T-helper 17 cell (primary cell): ENCODE measurements at regions not wholly inside any gene's neighbourhood (a gene's known extent, or its start where the extent isn't known, plus 50 kb on each side); places are given as distances from the start of the nearest gene placed in this dataset.

Experiments
- ATAC-seq: fragments of 150-1000 bp; cut with Tn5 transposase; 2 replicates; pipeline ENCODE4 v1.10.0; 2021; ENCODE audit warnings: mild to moderate bottlenecking, moderate library complexity
- DNase-seq, 3 donors: peaks; one replicate each; pipeline versions ENCODE4 v3.0.0 to v3.0.0-alpha.2; 2020 to 2021
- H3K9me3 ChIP-seq: one replicate; pipeline ENCODE4 v1.7.0; 2013; ENCODE audit warnings: low read length, mild to moderate bottlenecking; ENCODE audit not compliant: control insufficient read depth, poor library complexity, severe bottlenecking
- H3K27ac Mint-ChIP-seq: one replicate; pipeline ENCODE4 v1.8.0; 2022; ENCODE audit warnings: mild to moderate bottlenecking, moderate library complexity, mixed read lengths
- H3K27me3 Mint-ChIP-seq: one replicate; pipeline ENCODE4 v1.8.0; 2022; ENCODE audit warnings: mixed read lengths
- H3K36me3 Mint-ChIP-seq: one replicate; pipeline ENCODE4 v1.8.0; 2022; ENCODE audit warnings: low read depth, mixed read lengths
- H3K4me1 Mint-ChIP-seq: one replicate; pipeline ENCODE4 v1.8.0; 2022; ENCODE audit warnings: mild to moderate bottlenecking, mixed read lengths
- H3K4me3 Mint-ChIP-seq: one replicate; pipeline ENCODE4 v1.8.0; 2022; ENCODE audit warnings: mild to moderate bottlenecking, moderate library complexity, mixed read lengths

GRCh38 chr18:30094556-30094955 is 948.0 kb downstream of the DSC3 start:
- no peak overlapping the region for H3K4me3 Mint-ChIP-seq
- no peaks in the 10 kb centered on the region for H3K36me3 Mint-ChIP-seq
- H3K9me3 ChIP-seq, result no peaks in the 10 kb centered on the region
- H3K4me1 Mint-ChIP-seq, result no peaks in the 10 kb centered on the region
- H3K27me3 Mint-ChIP-seq, result no peaks in the 10 kb centered on the region
- DNase-seq, result no peak
- no peak overlapping the region for H3K27ac Mint-ChIP-seq
- ATAC-seq, result no peak

- no peaks in the 10 kb centered on the region for H3K9me3 ChIP-seq
- DNase-seq (no peak), ATAC-seq (no peak)
- Mint-ChIP-seq H3K4me1 (no peaks in the 10 kb centered on the region), H3K4me3 (no peak overlapping the region), H3K27ac (no peak overlapping the region), H3K27me3 (no peaks in the 10 kb centered on the region), H3K36me3 (no peaks in the 10 kb centered on the region)
Measured at GRCh38 chr18:30093376-30093775, 949.2 kb downstream of the DSC3 start.

- no peak for ATAC-seq
- Mint-ChIP-seq H3K4me1 (no peaks in the 10 kb centered on the region), H3K27me3 (no peaks in the 10 kb centered on the region), H3K27ac (no peak overlapping the region), H3K4me3 (no peak overlapping the region), H3K36me3 (no peaks in the 10 kb centered on the region)
- DNase-seq, result no peak
- H3K9me3 ChIP-seq, result peaks cover 5% of the 10 kb centered on the region
Measured at GRCh38 chr18:30088238-30089015, 954.1 kb downstream of the DSC3 start.

- no peak for DNase-seq
- no peaks in the 10 kb centered on the region for H3K36me3 Mint-ChIP-seq
- H3K4me1 Mint-ChIP-seq, result no peaks in the 10 kb centered on the region
- H3K27me3 Mint-ChIP-seq, result no peaks in the 10 kb centered on the region
- ATAC-seq, result no peak
- H3K9me3 ChIP-seq, result peaks cover 5% of the 10 kb centered on the region
- no peak overlapping the region for H3K4me3 Mint-ChIP-seq
- H3K27ac Mint-ChIP-seq, result no peak overlapping the region
Measured at GRCh38 chr18:30086351-30086750, 956.2 kb downstream of the DSC3 start.

- no peak for ATAC-seq
- H3K9me3 ChIP-seq, result peaks cover 5% of the 10 kb centered on the region
- DNase-seq, result no peak
- H3K4me1 Mint-ChIP-seq, result no peaks in the 10 kb centered on the region
- no peak overlapping the region for H3K4me3 Mint-ChIP-seq
- H3K27me3 Mint-ChIP-seq, result no peaks in the 10 kb centered on the region
- H3K36me3 Mint-ChIP-seq, result no peaks in the 10 kb centered on the region
- H3K27ac Mint-ChIP-seq, result no peak overlapping the region
Measured at GRCh38 chr18:30081122-30081521, 961.4 kb downstream of the DSC3 start.

- no peaks in the 10 kb centered on the region for H3K9me3 ChIP-seq
- no peak overlapping the region for H3K4me3 Mint-ChIP-seq
- no peak overlapping the region for H3K27ac Mint-ChIP-seq
- H3K4me1 Mint-ChIP-seq, result no peaks in the 10 kb centered on the region
- DNase-seq, result no peak
- H3K36me3 Mint-ChIP-seq, result no peaks in the 10 kb centered on the region
- no peak for ATAC-seq
- H3K27me3 Mint-ChIP-seq, result no peaks in the 10 kb centered on the region
Measured at GRCh38 chr18:30072609-30073385, 969.7 kb downstream of the DSC3 start.

- Mint-ChIP-seq H3K4me3 (no peak overlapping the region), H3K27ac (no peak overlapping the region), H3K4me1 (no peaks in the 10 kb centered on the region), H3K36me3 (no peaks in the 10 kb centered on the region), H3K27me3 (no peaks in the 10 kb centered on the region)
- ATAC-seq (no peak), DNase-seq (no peak)
- H3K9me3 ChIP-seq, result no peaks in the 10 kb centered on the region
Measured at GRCh38 chr18:30066288-30066687, 976.3 kb downstream of the DSC3 start.

- Mint-ChIP-seq H3K27me3 (no peaks in the 10 kb centered on the region), H3K27ac (no peak overlapping the region), H3K4me3 (no peak overlapping the region), H3K4me1 (no peaks in the 10 kb centered on the region), H3K36me3 (no peaks in the 10 kb centered on the region)
- no peak for DNase-seq
- ATAC-seq, result no peak
- H3K9me3 ChIP-seq, result no peaks in the 10 kb centered on the region
Measured at GRCh38 chr18:30057398-30057797, 985.1 kb downstream of the DSC3 start.

GRCh38 chr18:30056528-30056927 is 986.0 kb downstream of the DSC3 start:
- Mint-ChIP-seq H3K36me3 (no peaks in the 10 kb centered on the region), H3K27me3 (no peaks in the 10 kb centered on the region)

GRCh38 chr18:30044496-30044895 is 998.0 kb downstream of the DSC3 start:
- H3K9me3 ChIP-seq, result no peaks in the 10 kb centered on the region
- H3K4me3 Mint-ChIP-seq, result no peak overlapping the region
- H3K27ac Mint-ChIP-seq, result no peak overlapping the region
- no peak for DNase-seq
- ATAC-seq, result no peak
- no peaks in the 10 kb centered on the region for H3K27me3 Mint-ChIP-seq
- H3K36me3 Mint-ChIP-seq, result no peaks in the 10 kb centered on the region
- H3K4me1 Mint-ChIP-seq, result no peaks in the 10 kb centered on the region

More at GRCh38 chr18:30056528-30056927, 986.0 kb downstream of the DSC3 start:
- H3K27ac Mint-ChIP-seq, result no peak overlapping the region
- DNase-seq (no peak), ATAC-seq (no peak)
- no peak overlapping the region for H3K4me3 Mint-ChIP-seq
- H3K9me3 ChIP-seq, result no peaks in the 10 kb centered on the region
- no peaks in the 10 kb centered on the region for H3K4me1 Mint-ChIP-seq

- no peaks in the 10 kb centered on the region for H3K9me3 ChIP-seq
- Mint-ChIP-seq H3K27ac (no peak overlapping the region), H3K4me1 (no peaks in the 10 kb centered on the region), H3K4me3 (no peak overlapping the region), H3K27me3 (no peaks in the 10 kb centered on the region), H3K36me3 (no peaks in the 10 kb centered on the region)
- DNase-seq (no peak), ATAC-seq (no peak)
Measured at GRCh38 chr18:30039201-30039600, 1003.3 kb downstream of the DSC3 start.

GRCh38 chr18:30034818-30035217 is 1007.7 kb downstream of the DSC3 start:
- Mint-ChIP-seq H3K27me3 (no peaks in the 10 kb centered on the region), H3K4me1 (no peaks in the 10 kb centered on the region), H3K4me3 (no peak overlapping the region), H3K27ac (no peak overlapping the region), H3K36me3 (no peaks in the 10 kb centered on the region)
- DNase-seq (no peak), ATAC-seq (no peak)
- H3K9me3 ChIP-seq, result no peaks in the 10 kb centered on the region

GRCh38 chr18:30016179-30016578 is 1026.4 kb downstream of the DSC3 start:
- H3K27me3 Mint-ChIP-seq, result no peaks in the 10 kb centered on the region
- no peak overlapping the region for H3K27ac Mint-ChIP-seq
- no peaks in the 10 kb centered on the region for H3K4me1 Mint-ChIP-seq
- DNase-seq (no peak), ATAC-seq (no peak)
- H3K9me3 ChIP-seq, result no peaks in the 10 kb centered on the region
- H3K36me3 Mint-ChIP-seq, result no peaks in the 10 kb centered on the region
- H3K4me3 Mint-ChIP-seq, result no peak overlapping the region

- H3K27ac Mint-ChIP-seq, result no peak overlapping the region
Measured at GRCh38 chr18:30004965-30005364, 1037.6 kb downstream of the DSC3 start.

More at GRCh38 chr18:30004965-30005364, 1037.6 kb downstream of the DSC3 start:
- DNase-seq (no peak), ATAC-seq (no peak)
- Mint-ChIP-seq H3K36me3 (no peaks in the 10 kb centered on the region), H3K27me3 (no peaks in the 10 kb centered on the region), H3K4me1 (no peaks in the 10 kb centered on the region), H3K4me3 (no peak overlapping the region)
- no peaks in the 10 kb centered on the region for H3K9me3 ChIP-seq
